HepG2 (cell line): ENCODE measurements at regions not wholly inside any gene's neighbourhood (a gene's known extent, or its start where the extent isn't known, plus 50 kb on each side); places are given as distances from the start of the nearest gene placed in this dataset.

Source experiments
- ATAC-seq: fragments of 200-7000 bp; cut with Tn5 transposase; 3 replicates; pipeline ENCODE4 v1.9.1; 2020; ENCODE audit warnings: mild to moderate bottlenecking, moderate library complexity
- BruUV-seq: library from RNA; stranded (reverse); fragments of 400-500 nt; replicated peaks from 2 replicates; lab custom pipeline; 2021; lab: Mats Ljungman, UMichigan
- CTCF ChIA-PET: fragments of 300-600 bp; formaldehyde crosslinking; extraction: SDS; loops from one replicate; lab custom pipeline; 2021; ENCODE audit warnings: low total read pairs, inconsistent platforms, low intra/inter-chr PET ratio; lab: Yijun Ruan, JAX
- POLR2A ChIA-PET: fragments of 350-600 bp; sonication (Branson Sonifier 250); formaldehyde crosslinking; loops from one replicate; lab custom pipeline; 2020; ENCODE audit warnings: antibody characterized with exemption, inconsistent platforms; lab: Yijun Ruan, JAX
- DNase-seq: peaks from one replicate; pipeline ENCODE4 v3.0.0-alpha.2; 2015; ENCODE audit warnings: low spot score
- FAIRE-seq: peaks from 3 replicates; lab custom pipeline; 2011; peaks lifted over from hg19 to GRCh38; lab: Jason Lieb, UNC
- H2AFZ ChIP-seq: one replicate; pipeline ENCODE4 v1.6.1; 2011; ENCODE audit warnings: low read length, inconsistent platforms
- H3K27ac ChIP-seq: fragments of 300-600 bp; 3 replicates; pipeline ENCODE4 v1.8.0; 2011; ENCODE audit warnings: mixed run types, mild to moderate bottlenecking, mixed read lengths, low read length, inconsistent platforms; ENCODE audit not compliant: insufficient read depth; ENCODE audit errors: extremely low read length
- H3K27me3 ChIP-seq, 2 experiments: fragments of 200-600 bp in 1 of 2; 2 replicates in 1 of 2; 3 replicates in 1 of 2; pipeline versions ENCODE4 v1.6.0 to v1.8.0; 2011; ENCODE audit warnings: low read length in 2 of 2, mild to moderate bottlenecking in 2 of 2, moderate library complexity in 2 of 2, inconsistent platforms in 1 of 2; ENCODE audit not compliant: insufficient read depth in 2 of 2, control insufficient read depth in 1 of 2
- H3K36me3 ChIP-seq, 2 experiments: fragments of 200-600 bp in 1 of 2; replicated peaks in 1 of 2; 2 replicates in 1 of 2; 3 replicates in 1 of 2; pipeline versions ENCODE4 v1.5.1 to v1.8.0; 2011; ENCODE audit warnings: low read length in 2 of 2, inconsistent platforms in 1 of 2; ENCODE audit not compliant: insufficient read depth in 2 of 2, control insufficient read depth in 1 of 2
- H3K4me1 ChIP-seq: 2 replicates; pipeline ENCODE4 v1.5.1; 2012; ENCODE audit warnings: low read length, inconsistent platforms; ENCODE audit not compliant: insufficient read depth
- H3K4me2 ChIP-seq: 2 replicates; pipeline ENCODE4 v1.6.0; 2011; ENCODE audit warnings: low read depth, low read length, inconsistent platforms
- H3K4me3 ChIP-seq, 3 experiments: fragments of 200-600 bp in 1 of 3; sonication (generic), shearing (Covaris generic) in 1 of 3; replicated peaks in 1 of 3; 2 replicates each; pipeline ENCODE4 v1.5.1; 2011 to 2016; ENCODE audit warnings: low read length in 3 of 3, inconsistent platforms in 2 of 3, low read depth in 2 of 3, mild to moderate bottlenecking in 2 of 3, control low read depth in 1 of 3, mixed read lengths in 1 of 3; ENCODE audit not compliant: insufficient read depth in 1 of 3
- H3K79me2 ChIP-seq: one replicate; pipeline ENCODE4 v1.6.1; 2011; ENCODE audit warnings: low read length, inconsistent platforms; ENCODE audit not compliant: insufficient read depth
- H3K9ac ChIP-seq: 2 replicates; pipeline ENCODE4 v1.6.0; 2011; ENCODE audit warnings: mild to moderate bottlenecking, low read depth, low read length, inconsistent platforms; ENCODE audit not compliant: insufficient read depth
- H3K9me3 ChIP-seq: 2 replicates; pipeline ENCODE4 v1.5.1; 2012; ENCODE audit warnings: mild to moderate bottlenecking, low read length
- H4K20me1 ChIP-seq: 2 replicates; pipeline ENCODE4 v1.6.0; 2011; ENCODE audit warnings: inconsistent platforms, mild to moderate bottlenecking, low read length, moderate library complexity; ENCODE audit not compliant: insufficient read depth
- AGO2 ChIP-seq: fragments of 200-400 bp; formaldehyde crosslinking; optimal IDR thresholded peaks from 2 replicates; pipeline ENCODE3; 2017; ENCODE audit warnings: mild to moderate bottlenecking, low read depth, low read length, moderate library complexity
- ARID2 ChIP-seq: sonication (generic); formaldehyde crosslinking; IDR thresholded peaks from 2 replicates; pipeline ENCODE4 v1.8.1; 2022; ENCODE audit warnings: mild to moderate bottlenecking, missing genetic modification reagents, borderline replicate concordance
- MEIS2 ChIP-seq: sonication (generic); formaldehyde crosslinking; IDR thresholded peaks from 2 replicates; pipeline ENCODE4 v1.9.0; 2021; ENCODE audit warnings: mild to moderate bottlenecking, missing genetic modification reagents
- RBM39 ChIP-seq: fragments of 200-400 bp; formaldehyde crosslinking; IDR thresholded peaks from one replicate; pipeline ENCODE4 v1.6.1; 2018; ENCODE audit warnings: antibody characterized with exemption, mild to moderate bottlenecking, low read depth, low read length; ENCODE audit not compliant: poor library complexity, severe bottlenecking
- ZNF138 ChIP-seq: sonication (generic); formaldehyde crosslinking; IDR thresholded peaks from 2 replicates; pipeline ENCODE4 v1.5.0; 2020; ENCODE audit warnings: mild to moderate bottlenecking, low read depth, missing genetic modification reagents
- ZNF20 ChIP-seq: sonication (generic); formaldehyde crosslinking; IDR thresholded peaks from 2 replicates; pipeline ENCODE4 v1.4.0; 2020; ENCODE audit warnings: mild to moderate bottlenecking, moderate library complexity, missing genetic modification reagents
- ZNF205 ChIP-seq: IDR thresholded peaks from 2 replicates; pipeline ENCODE4 v1.6.1; 2018; ENCODE audit warnings: missing biosample characterization, missing genetic modification reagents
- ZNF335 ChIP-seq: sonication (generic); formaldehyde crosslinking; IDR thresholded peaks from 2 replicates; pipeline ENCODE4 v1.4.0; 2020; ENCODE audit warnings: missing genetic modification reagents
- ZNF510 ChIP-seq: sonication (generic); formaldehyde crosslinking; IDR thresholded peaks from 2 replicates; pipeline ENCODE4 v1.4.0; 2020; ENCODE audit warnings: low read depth, mild to moderate bottlenecking, missing genetic modification reagents
- WGBS: methylation state at CpG from one replicate; pipeline ENCODE4 v1.1.6; 2017; ENCODE audit warnings: low lambda C conversion rate; 5-methylcytosine and 5-hydroxymethylcytosine counted together
- in situ Hi-C: cut with HindIII; loops from 2 replicates; pipeline ENCODE4 v1.10.0; 2017; ENCODE audit warnings: low pct_unique_long_range_greater_than_20kb; ENCODE audit not compliant: extremely low pct_ligation_motif_present
- intact Hi-C: fragments of 100-400 bp; cut with micrococcal nuclease; formaldehyde crosslinking; loops from one replicate; pipeline ENCODE4 v1.10.0; 2022; ENCODE audit not compliant: unreplicated experiment
- TF ChIP-seq, protein P1 (sequence below): sonication (generic); formaldehyde crosslinking; IDR thresholded peaks from 2 replicates; pipeline ENCODE4 v1.5.0; 2020; ENCODE audit warnings: missing genetic modification reagents, mild to moderate bottlenecking, borderline replicate concordance

GRCh38 chr5:63255594-63255993 is 677.0 kb downstream of the LRRC70 start (continued):
- TF ChIP-seq, protein P1, sequence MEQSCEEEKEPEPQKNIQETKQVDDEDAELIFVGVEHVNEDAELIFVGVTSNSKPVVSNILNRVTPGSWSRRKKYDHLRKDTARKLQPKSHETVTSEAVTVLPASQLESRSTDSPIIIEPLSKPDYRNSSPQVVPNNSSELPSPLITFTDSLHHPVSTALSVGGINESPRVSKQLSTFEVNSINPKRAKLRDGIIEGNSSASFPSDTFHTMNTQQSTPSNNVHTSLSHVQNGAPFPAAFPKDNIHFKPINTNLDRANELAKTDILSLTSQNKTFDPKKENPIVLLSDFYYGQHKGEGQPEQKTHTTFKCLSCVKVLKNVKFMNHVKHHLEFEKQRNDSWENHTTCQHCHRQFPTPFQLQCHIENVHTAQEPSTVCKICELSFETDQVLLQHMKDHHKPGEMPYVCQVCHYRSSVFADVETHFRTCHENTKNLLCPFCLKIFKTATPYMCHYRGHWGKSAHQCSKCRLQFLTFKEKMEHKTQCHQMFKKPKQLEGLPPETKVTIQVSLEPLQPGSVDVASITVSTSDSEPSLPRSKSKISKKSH (CRISPR knock-in tag), result no peak
- TF ChIP-seq ZNF138 (CRISPR knock-in tag), result no peak
- no peak for TF ChIP-seq RBM39
- TF ChIP-seq ZNF205 (CRISPR knock-in tag), result no peak

DNA sequence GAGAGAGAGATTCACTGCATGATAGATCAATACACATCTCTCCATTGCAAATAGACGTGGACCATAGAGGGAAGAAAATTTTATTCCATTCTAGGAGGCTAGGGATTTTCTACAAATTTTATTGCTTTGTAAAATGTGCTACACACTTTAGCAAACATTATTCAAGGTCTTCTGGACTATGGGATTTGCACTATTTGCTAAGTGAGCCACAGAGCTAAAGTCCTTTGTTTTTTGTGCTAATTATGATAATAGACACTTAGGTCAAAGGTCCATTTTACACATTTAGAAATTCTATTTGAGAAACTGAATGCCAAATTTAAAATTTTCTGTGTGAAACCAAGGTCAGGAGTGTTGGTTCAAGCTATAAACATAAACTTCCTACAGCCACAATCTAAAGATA is 672.3 kb downstream of the LRRC70 start:
- POLR2A ChIA-PET, result no interaction called here
- intact Hi-C loops, result no loop called here
- Histone ChIP-seq H3K79me2 (no peaks in the 10 kb centered on the region), H3K27me3 (no peaks in the 10 kb centered on the region), H2AFZ (no peak overlapping the region), H3K27ac (no peak overlapping the region), H3K36me3 (no peaks in the 10 kb centered on the region)
- no peak for FAIRE-seq
- no TSS peak for BruUV-seq
- no peak for DNase-seq
- TF ChIP-seq MEIS2 (CRISPR knock-in tag) (no peak), ARID2 (CRISPR knock-in tag) (no peak), ZNF335 (CRISPR knock-in tag) (no peak), AGO2 (no peak), ZNF510 (CRISPR knock-in tag) (no peak), ZNF20 (CRISPR knock-in tag) (no peak)
- TF ChIP-seq, all 625 proteins: peak for 0
- in situ Hi-C loops, result no loop called here
- H3K4me3 ChIP-seq, result no peak overlapping the region
- no peaks in the 10 kb centered on the region for H4K20me1 ChIP-seq
- H3K4me2 ChIP-seq, result no peak overlapping the region
- WGBS, result 0% methylated on average over 1 of the region's 1 CpG
- ATAC-seq, result no peak
- CTCF ChIA-PET, result no interaction called here
- H3K9ac ChIP-seq, result no peak overlapping the region
- peaks cover 6% of the 10 kb centered on the region; the same call in 1 of the 2 replicates for H3K4me1 ChIP-seq
- no peaks in the 10 kb centered on the region for H3K9me3 ChIP-seq
